ENCODE measurements at regions not wholly inside any gene's neighbourhood (a gene's known extent, or its start where the extent isn't known, plus 50 kb on each side); places are given as distances from the start of the nearest gene placed in this dataset.

DNA sequence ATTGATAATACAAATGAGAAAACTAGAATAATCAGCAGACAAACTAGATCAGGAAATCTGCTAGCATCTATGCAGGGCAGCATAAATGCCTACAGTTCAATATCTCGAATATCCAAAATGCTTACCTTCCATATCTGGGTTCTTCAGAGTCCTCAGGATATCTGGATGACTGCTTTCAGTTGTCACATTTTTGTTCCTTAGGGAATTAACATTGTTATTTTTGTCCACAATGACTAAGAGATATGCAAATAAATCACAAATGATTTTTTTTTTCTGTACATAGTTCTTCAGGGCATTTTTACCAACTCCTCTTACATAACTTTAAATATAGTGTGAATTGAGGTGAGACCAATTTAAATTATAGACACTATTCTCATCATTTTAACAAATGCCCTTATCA, 80.9 kb downstream of the AQP4 start:
- Mint-ChIP-seq H3K9me3 (no peaks in the 10 kb centered on the region), H3K4me1 (peaks cover 24% of the 10 kb centered on the region), H3K4me3 (no peak overlapping the region), H3K27ac (no peak overlapping the region), H3K27me3 (ENCODE audit: insufficient read depth) (peaks cover 30% of the 10 kb centered on the region), H3K36me3 (ENCODE audit: low read depth) (no peaks in the 10 kb centered on the region)
- H3K9me3 ChIP-seq (ENCODE audit: control insufficient read depth, low read length) = no peaks in the 10 kb centered on the region
- DNase-seq = no peak
- no peak overlapping the region for H3K27ac ChIP-seq (ENCODE audit: low read depth, low read length)
- WGBS, 2 experiments (ENCODE audit: insufficient coverage in 1 of 2, insufficient read length in 1 of 2) = 93 to 100% methylated on average over 1 of the region's 1 CpG
- H3K27me3 ChIP-seq (ENCODE audit: control insufficient read depth, insufficient read depth, low read length, poor library complexity, severe bottlenecking) = peaks cover 12% of the 10 kb centered on the region
- TF ChIP-seq, protein P1, sequence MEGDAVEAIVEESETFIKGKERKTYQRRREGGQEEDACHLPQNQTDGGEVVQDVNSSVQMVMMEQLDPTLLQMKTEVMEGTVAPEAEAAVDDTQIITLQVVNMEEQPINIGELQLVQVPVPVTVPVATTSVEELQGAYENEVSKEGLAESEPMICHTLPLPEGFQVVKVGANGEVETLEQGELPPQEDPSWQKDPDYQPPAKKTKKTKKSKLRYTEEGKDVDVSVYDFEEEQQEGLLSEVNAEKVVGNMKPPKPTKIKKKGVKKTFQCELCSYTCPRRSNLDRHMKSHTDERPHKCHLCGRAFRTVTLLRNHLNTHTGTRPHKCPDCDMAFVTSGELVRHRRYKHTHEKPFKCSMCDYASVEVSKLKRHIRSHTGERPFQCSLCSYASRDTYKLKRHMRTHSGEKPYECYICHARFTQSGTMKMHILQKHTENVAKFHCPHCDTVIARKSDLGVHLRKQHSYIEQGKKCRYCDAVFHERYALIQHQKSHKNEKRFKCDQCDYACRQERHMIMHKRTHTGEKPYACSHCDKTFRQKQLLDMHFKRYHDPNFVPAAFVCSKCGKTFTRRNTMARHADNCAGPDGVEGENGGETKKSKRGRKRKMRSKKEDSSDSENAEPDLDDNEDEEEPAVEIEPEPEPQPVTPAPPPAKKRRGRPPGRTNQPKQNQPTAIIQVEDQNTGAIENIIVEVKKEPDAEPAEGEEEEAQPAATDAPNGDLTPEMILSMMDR (conservative IDR thresholded peaks at IDR 0.05) = no peak
- H3K4me3 ChIP-seq (ENCODE audit: low read length) = no peak overlapping the region
- H3K9ac ChIP-seq (ENCODE audit: extremely low read depth, low read length, poor library complexity, severe bottlenecking) = no peak overlapping the region
- no peaks in the 10 kb centered on the region for H3K36me3 ChIP-seq (ENCODE audit: control insufficient read depth, insufficient read depth, low read length)
- H3K4me1 ChIP-seq (ENCODE audit: control insufficient read depth, insufficient read depth, low read length) = peaks cover 9% of the 10 kb centered on the region

DNA sequence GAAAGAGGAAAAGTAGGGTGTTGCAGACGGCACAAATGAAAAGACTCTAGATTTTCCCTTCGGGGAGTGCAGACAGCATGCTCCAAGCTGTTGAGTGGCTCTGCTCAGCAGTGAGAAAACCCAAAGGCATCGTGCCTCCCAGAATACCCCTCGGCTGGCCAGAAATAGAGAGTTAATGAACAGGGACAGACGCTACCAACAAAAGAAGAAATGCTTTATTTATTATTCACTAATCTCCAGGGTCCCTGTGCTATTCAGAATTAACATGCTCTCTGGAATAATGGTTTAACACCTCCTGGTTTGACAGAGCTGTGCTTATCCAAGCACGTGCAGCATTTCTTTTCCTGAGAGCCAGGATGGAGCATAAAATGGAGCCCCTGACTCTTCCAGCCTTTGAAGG, 82.3 kb downstream of the AQP4 start:
- Histone ChIP-seq H3K27me3 (ENCODE audit: control insufficient read depth, insufficient read depth, low read length, poor library complexity, severe bottlenecking) (peaks cover 12% of the 10 kb centered on the region), H3K27ac (ENCODE audit: low read depth, low read length) (no peak overlapping the region), H3K9ac (ENCODE audit: extremely low read depth, low read length, poor library complexity, severe bottlenecking) (no peak overlapping the region), H3K9me3 (ENCODE audit: control insufficient read depth, low read length) (no peaks in the 10 kb centered on the region), H3K4me3 (ENCODE audit: low read length) (no peak overlapping the region), H3K36me3 (ENCODE audit: control insufficient read depth, insufficient read depth, low read length) (no peaks in the 10 kb centered on the region), H3K4me1 (ENCODE audit: control insufficient read depth, insufficient read depth, low read length) (peaks cover 14% of the 10 kb centered on the region)
- Mint-ChIP-seq H3K36me3 (ENCODE audit: low read depth) (no peaks in the 10 kb centered on the region), H3K9me3 (no peaks in the 10 kb centered on the region), H3K27me3 (ENCODE audit: insufficient read depth) (peaks cover 30% of the 10 kb centered on the region), H3K4me1 (peaks cover 33% of the 10 kb centered on the region), H3K4me3 (no peak overlapping the region), H3K27ac (no peak overlapping the region)
- DNase-seq = no peak
- WGBS, 2 experiments (ENCODE audit: insufficient coverage in 1 of 2, insufficient read length in 1 of 2) = 91 to 94% methylated on average over 4 to 6 of the region's 6 CpGs
- TF ChIP-seq, protein P1 (conservative IDR thresholded peaks at IDR 0.05) = no peak

DNA sequence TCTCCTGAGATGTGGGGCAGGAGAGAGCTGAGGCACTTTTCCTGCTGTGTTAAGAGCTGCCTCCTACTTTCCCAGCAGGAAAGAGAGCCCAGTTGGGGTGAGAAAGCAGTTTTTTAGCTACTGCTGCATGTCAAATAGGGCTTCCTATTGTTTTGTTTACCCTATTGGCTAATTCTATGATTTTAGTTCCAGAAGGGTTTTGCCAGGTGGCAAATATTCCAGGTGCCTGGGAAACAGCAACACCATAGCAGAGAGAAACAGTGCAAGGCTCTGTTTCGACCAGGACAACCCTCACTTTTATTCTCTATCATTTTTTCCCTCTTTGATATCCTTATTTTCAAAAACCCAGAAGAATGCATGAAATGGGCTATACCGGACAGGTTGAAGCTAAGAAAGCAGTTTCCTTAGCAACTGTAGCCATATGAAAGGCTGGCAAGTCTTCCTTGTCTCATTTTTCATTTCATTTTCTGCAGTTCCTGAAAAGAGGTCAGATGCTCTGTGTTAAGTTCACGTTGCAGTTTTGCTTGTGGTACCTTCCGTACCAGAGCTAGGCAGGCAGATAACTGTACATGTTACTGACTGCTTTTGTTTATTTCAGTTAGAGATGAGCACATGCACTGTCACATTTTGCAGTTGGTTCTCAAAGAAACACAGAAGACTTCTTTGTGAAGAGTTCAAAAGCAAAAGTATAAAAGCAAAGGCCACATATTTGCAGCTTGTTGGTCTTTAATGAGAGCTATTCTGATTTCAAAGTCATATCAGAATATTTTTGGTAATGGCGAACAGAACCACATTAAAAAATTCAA, 84.8 kb downstream of the AQP4 start:
- Histone ChIP-seq H3K9ac (ENCODE audit: extremely low read depth, low read length, poor library complexity, severe bottlenecking) (no peak overlapping the region), H3K27ac (ENCODE audit: low read depth, low read length) (no peak overlapping the region), H3K4me3 (ENCODE audit: low read length) (no peak overlapping the region), H3K36me3 (ENCODE audit: control insufficient read depth, insufficient read depth, low read length) (no peaks in the 10 kb centered on the region), H3K27me3 (ENCODE audit: control insufficient read depth, insufficient read depth, low read length, poor library complexity, severe bottlenecking) (peaks cover 12% of the 10 kb centered on the region), H3K4me1 (ENCODE audit: control insufficient read depth, insufficient read depth, low read length) (peaks cover 26% of the 10 kb centered on the region), H3K9me3 (ENCODE audit: control insufficient read depth, low read length) (no peaks in the 10 kb centered on the region)
- WGBS, 2 experiments (ENCODE audit: insufficient coverage in 1 of 2, insufficient read length in 1 of 2) = 78 to 86% methylated on average over 4 to 5 of the region's 5 CpGs
- no peak overlapping the region for H3K27ac Mint-ChIP-seq
- peaks cover 47% of the 10 kb centered on the region for H3K4me1 Mint-ChIP-seq
- H3K9me3 Mint-ChIP-seq = no peaks in the 10 kb centered on the region
- no peak for DNase-seq
- no peaks in the 10 kb centered on the region for H3K36me3 Mint-ChIP-seq (ENCODE audit: low read depth)
- peaks cover 31% of the 10 kb centered on the region for H3K27me3 Mint-ChIP-seq (ENCODE audit: insufficient read depth)
- H3K4me3 Mint-ChIP-seq = no peak overlapping the region
- TF ChIP-seq, protein P1 (conservative IDR thresholded peaks at IDR 0.05) = no peak
